HG03460 (cell line): ENCODE measurements at regions not wholly inside any gene's neighbourhood (a gene's known extent, or its start where the extent isn't known, plus 50 kb on each side); places are given as distances from the start of the nearest gene placed in this dataset.
A peak's percentile ranks its signal among the peaks of the same experiment; 100 is the strongest.

ENCODE experiments used
- ATAC-seq: cut with Tn5 transposase; IDR thresholded peaks from one replicate; pipeline ENCODE4 v1.9.1; 2021; ENCODE audit not compliant: unreplicated experiment

- ATAC-seq = no peak
Observed at GRCh38 chrX:6783912-6784311, 249.0 kb upstream of the VCX3A start.

GRCh38 chrX:6782831-6783230 is 247.9 kb upstream of the VCX3A start:
- no peak for ATAC-seq

- no peak for ATAC-seq
Observed at GRCh38 chrX:6778544-6779503, 243.9 kb upstream of the VCX3A start.

- ATAC-seq = no peak
Observed at GRCh38 chrX:6777238-6778002, 242.5 kb upstream of the VCX3A start.

- no peak for ATAC-seq
Observed at GRCh38 chrX:6770936-6771335, 236.0 kb upstream of the VCX3A start.

- ATAC-seq = no peak
Observed at GRCh38 chrX:6768881-6769280, 234.0 kb upstream of the VCX3A start.

- ATAC-seq = no peak
Observed at GRCh38 chrX:6761251-6761650, 226.3 kb upstream of the VCX3A start.

- ATAC-seq = no peak
Observed at GRCh38 chrX:6759655-6760375, 224.9 kb upstream of the VCX3A start.

GRCh38 chrX:6758234-6758633 is 223.3 kb upstream of the VCX3A start:
- no peak for ATAC-seq

GRCh38 chrX:6757631-6758030 is 222.7 kb upstream of the VCX3A start:
- ATAC-seq = no peak

GRCh38 chrX:6748595-6748994 is 213.7 kb upstream of the VCX3A start:
- ATAC-seq = no peak

GRCh38 chrX:6738518-6739470 is 203.9 kb upstream of the VCX3A start:
- peak; percentile 94 for ATAC-seq

GRCh38 chrX:6734844-6735634 is 200.1 kb upstream of the VCX3A start:
- no peak for ATAC-seq

- ATAC-seq = no peak
Observed at GRCh38 chrX:6732101-6732500, 197.2 kb upstream of the VCX3A start.

- ATAC-seq = no peak
Observed at GRCh38 chrX:6729626-6730025, 194.7 kb upstream of the VCX3A start.

- peak; percentile 85 for ATAC-seq
Observed at GRCh38 chrX:6718766-6719165, 183.8 kb upstream of the VCX3A start.

GRCh38 chrX:6708676-6709380 is 173.9 kb upstream of the VCX3A start:
- no peak for ATAC-seq

- ATAC-seq = no peak
Observed at GRCh38 chrX:6708041-6708440, 173.1 kb upstream of the VCX3A start.

GRCh38 chrX:6707497-6707896 is 172.6 kb upstream of the VCX3A start:
- ATAC-seq = no peak
